ENCODE measurements at regions not wholly inside any gene's neighbourhood (a gene's known extent, or its start where the extent isn't known, plus 50 kb on each side); places are given as distances from the start of the nearest gene placed in this dataset.

DNA sequence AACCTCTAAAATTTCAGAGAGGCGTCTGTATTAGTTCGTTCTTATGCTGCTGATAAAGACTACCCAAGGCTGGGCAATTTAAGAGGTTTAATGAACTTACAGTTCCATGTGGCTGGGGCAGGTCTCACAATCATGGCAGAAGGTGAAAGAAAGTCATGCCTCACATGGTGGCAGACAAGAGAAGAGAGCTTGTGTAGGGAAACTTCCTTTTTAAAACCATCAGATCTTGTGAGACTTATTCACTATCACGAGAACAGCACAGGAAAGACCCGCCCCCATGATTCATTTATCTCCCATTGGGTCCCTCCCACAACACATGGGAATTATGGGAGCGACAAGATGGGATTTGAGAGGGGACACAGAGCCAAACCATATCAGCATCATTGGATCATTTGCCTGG, 183.2 kb upstream of the SIX2 start:
- Histone ChIP-seq H3K9me3 (ENCODE audit: control insufficient read depth, insufficient read depth, low read length) (no peaks in the 10 kb centered on the region), H3K27me3 (ENCODE audit: control insufficient read depth, insufficient read depth, low read length) (no peaks in the 10 kb centered on the region), H3K27ac (ENCODE audit: low read depth, low read length) (no peak overlapping the region), H3K4me3 (ENCODE audit: low read depth, low read length) (no peak overlapping the region), H3K4me1 (ENCODE audit: control insufficient read depth, insufficient read depth, low read length) (peaks cover 10% of the 10 kb centered on the region), H3K36me3 (ENCODE audit: control insufficient read depth, insufficient read depth, low read length) (no peaks in the 10 kb centered on the region)
- no peak for DNase-seq (ENCODE audit: low read depth in 4 of 6, low spot score in 6 of 6)
- 100% methylated on average over 1 of the region's 5 CpGs for WGBS (ENCODE audit: insufficient coverage)

DNA sequence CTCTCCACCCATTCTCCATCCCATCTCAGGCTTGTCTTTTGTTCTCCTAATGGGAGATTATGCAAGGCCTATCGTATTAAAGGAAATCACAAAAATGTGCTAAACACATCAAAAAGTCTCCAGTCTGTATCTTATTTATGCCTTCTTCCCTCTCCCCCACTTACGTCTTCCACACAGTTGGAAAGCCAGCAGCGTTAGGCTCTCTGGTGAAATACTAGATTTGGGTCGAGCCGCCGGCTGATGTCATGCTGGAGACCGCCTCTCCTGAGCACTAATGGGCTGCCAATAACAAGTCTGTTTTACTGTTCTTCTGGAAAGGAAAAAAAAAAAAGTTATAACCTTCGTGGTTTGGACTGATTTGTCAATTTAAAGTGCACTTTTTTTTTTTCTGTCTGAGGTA, 182.7 kb upstream of the SIX2 start:
- Histone ChIP-seq H3K4me1 (ENCODE audit: control insufficient read depth, insufficient read depth, low read length) (peaks cover 10% of the 10 kb centered on the region), H3K4me3 (ENCODE audit: low read depth, low read length) (no peak overlapping the region), H3K27ac (ENCODE audit: low read depth, low read length) (no peak overlapping the region), H3K36me3 (ENCODE audit: control insufficient read depth, insufficient read depth, low read length) (no peaks in the 10 kb centered on the region), H3K9me3 (ENCODE audit: control insufficient read depth, insufficient read depth, low read length) (no peaks in the 10 kb centered on the region), H3K27me3 (ENCODE audit: control insufficient read depth, insufficient read depth, low read length) (no peaks in the 10 kb centered on the region)
- DNase-seq (ENCODE audit: low read depth in 4 of 6, low spot score in 6 of 6), result peak in 2 of 6 donors; percentile 21 to 23
- WGBS (ENCODE audit: insufficient coverage), result no CpG with 5 or more reads among the region's 8 CpGs

GRCh38 chr2:45191146-45191863, 182.1 kb upstream of the SIX2 start:
- H3K9me3 ChIP-seq (ENCODE audit: control insufficient read depth, insufficient read depth, low read length), result no peaks in the 10 kb centered on the region
- no peak overlapping the region for H3K27ac ChIP-seq (ENCODE audit: low read depth, low read length)
- H3K4me1 ChIP-seq (ENCODE audit: control insufficient read depth, insufficient read depth, low read length), result peaks cover 10% of the 10 kb centered on the region
- WGBS (ENCODE audit: insufficient coverage), result 61% methylated on average over 11 of the region's 16 CpGs
- no peaks in the 10 kb centered on the region for H3K27me3 ChIP-seq (ENCODE audit: control insufficient read depth, insufficient read depth, low read length)
- peak in 2 of 6 donors; percentile 78 to 80 for DNase-seq (ENCODE audit: low read depth in 4 of 6, low spot score in 6 of 6)
- no peaks in the 10 kb centered on the region for H3K36me3 ChIP-seq (ENCODE audit: control insufficient read depth, insufficient read depth, low read length)
- H3K4me3 ChIP-seq (ENCODE audit: low read depth, low read length), result no peak overlapping the region

GRCh38 chr2:45190481-45190942, 181.3 kb upstream of the SIX2 start:
- Histone ChIP-seq H3K27me3 (ENCODE audit: control insufficient read depth, insufficient read depth, low read length) (no peaks in the 10 kb centered on the region), H3K27ac (ENCODE audit: low read depth, low read length) (no peak overlapping the region), H3K4me1 (ENCODE audit: control insufficient read depth, insufficient read depth, low read length) (peaks cover 10% of the 10 kb centered on the region), H3K36me3 (ENCODE audit: control insufficient read depth, insufficient read depth, low read length) (no peaks in the 10 kb centered on the region), H3K4me3 (ENCODE audit: low read depth, low read length) (no peak overlapping the region), H3K9me3 (ENCODE audit: control insufficient read depth, insufficient read depth, low read length) (no peaks in the 10 kb centered on the region)
- no peak for DNase-seq (ENCODE audit: low read depth in 4 of 6, low spot score in 6 of 6)
- WGBS (ENCODE audit: insufficient coverage), result 86% methylated on average over 7 of the region's 8 CpGs

DNA sequence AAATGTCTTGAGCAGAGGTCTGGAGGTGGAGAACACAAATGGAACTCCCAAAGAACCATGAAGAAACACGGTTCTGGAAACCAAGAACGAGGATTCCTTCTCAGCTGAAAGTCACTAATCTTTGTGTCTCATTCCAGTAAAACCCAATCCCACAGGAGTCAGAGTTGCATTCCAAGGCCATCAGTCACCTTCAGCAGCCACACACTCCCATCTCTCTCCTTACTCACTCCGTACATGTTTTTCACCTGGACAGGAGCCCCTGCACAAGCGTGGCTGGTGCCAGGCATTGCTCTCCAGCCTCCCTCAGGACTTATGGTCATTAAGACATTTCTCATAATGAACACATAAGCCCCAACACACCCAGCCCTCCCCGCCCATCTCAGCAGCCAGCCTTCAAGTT, 175.4 kb upstream of the SIX2 start:
- Histone ChIP-seq H3K4me3 (ENCODE audit: low read depth, low read length) (no peak overlapping the region), H3K27me3 (ENCODE audit: control insufficient read depth, insufficient read depth, low read length) (no peaks in the 10 kb centered on the region), H3K9me3 (ENCODE audit: control insufficient read depth, insufficient read depth, low read length) (no peaks in the 10 kb centered on the region), H3K36me3 (ENCODE audit: control insufficient read depth, insufficient read depth, low read length) (no peaks in the 10 kb centered on the region), H3K4me1 (ENCODE audit: control insufficient read depth, insufficient read depth, low read length) (no peaks in the 10 kb centered on the region), H3K27ac (ENCODE audit: low read depth, low read length) (no peak overlapping the region)
- DNase-seq (ENCODE audit: low read depth in 4 of 6, low spot score in 6 of 6), result no peak
- WGBS (ENCODE audit: insufficient coverage), result 91% methylated on average over 5 of the region's 5 CpGs

GRCh38 chr2:45182667-45183295, 173.5 kb upstream of the SIX2 start:
- H3K27me3 ChIP-seq (ENCODE audit: control insufficient read depth, insufficient read depth, low read length), result peaks cover 2% of the 10 kb centered on the region
- peak in 1 of 6 donors; percentile 16 for DNase-seq (ENCODE audit: low read depth in 4 of 6, low spot score in 6 of 6)
- H3K36me3 ChIP-seq (ENCODE audit: control insufficient read depth, insufficient read depth, low read length), result no peaks in the 10 kb centered on the region
- no peak overlapping the region for H3K4me3 ChIP-seq (ENCODE audit: low read depth, low read length)
- 95% methylated on average over 5 of the region's 6 CpGs for whole genome bisulfite sequencing (ENCODE audit: insufficient coverage)
- H3K9me3 ChIP-seq (ENCODE audit: control insufficient read depth, insufficient read depth, low read length), result no peaks in the 10 kb centered on the region
- no peaks in the 10 kb centered on the region for H3K4me1 ChIP-seq (ENCODE audit: control insufficient read depth, insufficient read depth, low read length)
- no peak overlapping the region for H3K27ac ChIP-seq (ENCODE audit: low read depth, low read length)

- H3K27me3 ChIP-seq (ENCODE audit: control insufficient read depth, insufficient read depth, low read length), result peaks cover 2% of the 10 kb centered on the region
- no peaks in the 10 kb centered on the region for H3K36me3 ChIP-seq (ENCODE audit: control insufficient read depth, insufficient read depth, low read length)
- H3K27ac ChIP-seq (ENCODE audit: low read depth, low read length), result no peak overlapping the region
- no peaks in the 10 kb centered on the region for H3K9me3 ChIP-seq (ENCODE audit: control insufficient read depth, insufficient read depth, low read length)
- no peaks in the 10 kb centered on the region for H3K4me1 ChIP-seq (ENCODE audit: control insufficient read depth, insufficient read depth, low read length)
- no peak for DNase-seq (ENCODE audit: low read depth in 4 of 6, low spot score in 6 of 6)
- no peak overlapping the region for H3K4me3 ChIP-seq (ENCODE audit: low read depth, low read length)
Measured at GRCh38 chr2:45180779-45181178, 171.5 kb upstream of the SIX2 start.

- H3K27me3 ChIP-seq (ENCODE audit: control insufficient read depth, insufficient read depth, low read length), result peaks cover 3% of the 10 kb centered on the region
- no peak for DNase-seq (ENCODE audit: low read depth in 4 of 6, low spot score in 6 of 6)
- no peaks in the 10 kb centered on the region for H3K4me1 ChIP-seq (ENCODE audit: control insufficient read depth, insufficient read depth, low read length)
- no peaks in the 10 kb centered on the region for H3K36me3 ChIP-seq (ENCODE audit: control insufficient read depth, insufficient read depth, low read length)
- no peak overlapping the region for H3K27ac ChIP-seq (ENCODE audit: low read depth, low read length)
- WGBS (ENCODE audit: insufficient coverage), result 80% methylated on average over 4 of the region's 6 CpGs
- no peaks in the 10 kb centered on the region for H3K9me3 ChIP-seq (ENCODE audit: control insufficient read depth, insufficient read depth, low read length)
- no peak overlapping the region for H3K4me3 ChIP-seq (ENCODE audit: low read depth, low read length)
Measured at GRCh38 chr2:45180033-45180746, 170.9 kb upstream of the SIX2 start.

DNA sequence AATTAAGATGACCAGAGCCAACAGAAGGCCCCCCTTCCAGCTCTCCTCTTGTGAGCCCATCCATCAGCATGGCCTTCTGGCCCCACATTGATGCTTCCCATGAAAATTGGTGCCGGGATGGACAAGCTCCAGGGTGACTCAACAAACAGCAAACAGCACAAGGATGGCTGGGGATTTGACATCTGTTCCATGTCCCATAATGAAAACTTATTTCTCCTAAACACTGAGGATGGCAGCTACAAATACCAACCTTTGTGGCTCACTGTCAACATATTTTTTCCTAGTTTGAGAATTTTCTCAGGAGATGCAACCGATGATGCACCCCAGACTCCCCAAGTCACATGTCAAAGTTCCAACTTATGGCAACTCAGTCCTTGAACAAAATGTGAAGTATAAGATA, 169.6 kb upstream of the SIX2 start:
- H3K9me3 ChIP-seq (ENCODE audit: control insufficient read depth, insufficient read depth, low read length), result no peaks in the 10 kb centered on the region
- H3K4me1 ChIP-seq (ENCODE audit: control insufficient read depth, insufficient read depth, low read length), result no peaks in the 10 kb centered on the region
- peaks cover 10% of the 10 kb centered on the region for H3K27me3 ChIP-seq (ENCODE audit: control insufficient read depth, insufficient read depth, low read length)
- no peaks in the 10 kb centered on the region for H3K36me3 ChIP-seq (ENCODE audit: control insufficient read depth, insufficient read depth, low read length)
- no peak overlapping the region for H3K4me3 ChIP-seq (ENCODE audit: low read depth, low read length)
- DNase-seq (ENCODE audit: low read depth in 4 of 6, low spot score in 6 of 6), result no peak
- WGBS (ENCODE audit: insufficient coverage), result 0% methylated on average over 1 of the region's 2 CpGs
- H3K27ac ChIP-seq (ENCODE audit: low read depth, low read length), result no peak overlapping the region
